ENCODE measurements at regions not wholly inside any gene's neighbourhood (a gene's known extent, or its start where the extent isn't known, plus 50 kb on each side); places are given as distances from the start of the nearest gene placed in this dataset.

- TF ChIP-seq TSHZ2 (CRISPR knock-in tag; IDR thresholded peaks at IDR 0.05) (no peak; the same call in 1 of the 2 replicates), ZFP30 (CRISPR knock-in tag; IDR thresholded peaks at IDR 0.05) (no peak), OSR1 (CRISPR knock-in tag; IDR thresholded peaks at IDR 0.05) (no peak), ZC3H10 (CRISPR knock-in tag; IDR thresholded peaks at IDR 0.05) (no peak), ZNF8 (CRISPR knock-in tag; IDR thresholded peaks at IDR 0.05) (no peak), CSRNP3 (CRISPR knock-in tag; IDR thresholded peaks at IDR 0.05) (peak; percentile 74; the same call in 1 of the 2 replicates), SNAI2 (CRISPR knock-in tag; IDR thresholded peaks at IDR 0.05) (peak; percentile 80; the same call in 1 of the 2 replicates), ESRRG (CRISPR knock-in tag; IDR thresholded peaks at IDR 0.05) (0 out of 2 replicates have a peak, but pooled peaks have one; percentile 29), ZFP3 (CRISPR knock-in tag; IDR thresholded peaks at IDR 0.05) (peak; percentile 71)
Measured at GRCh38 chr6:163872335-163872734, 457.8 kb downstream of the QKI start (continued).

DNA sequence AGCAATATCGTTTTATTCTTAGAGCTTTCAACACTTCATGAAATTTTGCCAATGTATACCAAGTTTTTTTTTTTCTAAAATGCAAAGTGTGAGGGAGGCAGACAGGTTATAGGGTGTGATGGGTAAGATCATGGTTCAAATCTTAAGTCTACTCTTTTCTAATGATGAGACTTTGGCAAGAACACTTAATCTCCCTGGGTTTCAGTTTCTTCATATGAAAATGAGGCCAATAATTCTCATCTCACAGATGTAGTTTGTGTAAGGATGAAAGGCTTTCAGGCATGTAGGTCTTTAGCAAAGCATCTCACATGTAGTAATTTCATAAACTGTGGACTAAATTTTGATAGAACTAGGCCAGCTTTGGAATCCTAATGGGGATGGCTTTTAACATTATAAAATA lies 457.1 kb downstream of the QKI start:
- no peak for TF ChIP-seq RARB (CRISPR knock-in tag; IDR thresholded peaks at IDR 0.05)
- no peak for TF ChIP-seq ZFP3 (CRISPR knock-in tag; IDR thresholded peaks at IDR 0.05)
- TF ChIP-seq ZNF8 (CRISPR knock-in tag; IDR thresholded peaks at IDR 0.05) = no peak
- no peak for TF ChIP-seq SNAI2 (CRISPR knock-in tag; IDR thresholded peaks at IDR 0.05)
- no peak for TF ChIP-seq ZNF70 (CRISPR knock-in tag; IDR thresholded peaks at IDR 0.05)
- TF ChIP-seq PPARA (CRISPR knock-in tag; IDR thresholded peaks at IDR 0.05; ENCODE audit: borderline replicate concordance) = no peak
- no peak for TF ChIP-seq ESRRG (CRISPR knock-in tag; IDR thresholded peaks at IDR 0.05)
- no peak for TF ChIP-seq ZNF565 (CRISPR knock-in tag; conservative IDR thresholded peaks at IDR 0.05; ENCODE audit: low read depth)
- TF ChIP-seq PATZ1 (CRISPR knock-in tag; IDR thresholded peaks at IDR 0.05; ENCODE audit: borderline replicate concordance) = no peak
- TF ChIP-seq ZC3H10 (CRISPR knock-in tag; IDR thresholded peaks at IDR 0.05) = no peak
- no peak for TF ChIP-seq OSR1 (CRISPR knock-in tag; IDR thresholded peaks at IDR 0.05)
- no peak for TF ChIP-seq ARNTL (CRISPR knock-in tag; IDR thresholded peaks at IDR 0.05; ENCODE audit: borderline replicate concordance, low read depth)
- no peak for TF ChIP-seq TSHZ2 (CRISPR knock-in tag; IDR thresholded peaks at IDR 0.05)
- no peak for TF ChIP-seq CSRNP3 (CRISPR knock-in tag; IDR thresholded peaks at IDR 0.05)
- no peak for ATAC-seq

GRCh38 chr6:163867518-163868292 lies 453.2 kb downstream of the QKI start:
- ATAC-seq = no peak
- TF ChIP-seq TSHZ2 (CRISPR knock-in tag; IDR thresholded peaks at IDR 0.05) = no peak
- TF ChIP-seq POU6F1 (CRISPR knock-in tag; IDR thresholded peaks at IDR 0.05; ENCODE audit: borderline replicate concordance, low read depth) = no peak
- TF ChIP-seq, protein P1, sequence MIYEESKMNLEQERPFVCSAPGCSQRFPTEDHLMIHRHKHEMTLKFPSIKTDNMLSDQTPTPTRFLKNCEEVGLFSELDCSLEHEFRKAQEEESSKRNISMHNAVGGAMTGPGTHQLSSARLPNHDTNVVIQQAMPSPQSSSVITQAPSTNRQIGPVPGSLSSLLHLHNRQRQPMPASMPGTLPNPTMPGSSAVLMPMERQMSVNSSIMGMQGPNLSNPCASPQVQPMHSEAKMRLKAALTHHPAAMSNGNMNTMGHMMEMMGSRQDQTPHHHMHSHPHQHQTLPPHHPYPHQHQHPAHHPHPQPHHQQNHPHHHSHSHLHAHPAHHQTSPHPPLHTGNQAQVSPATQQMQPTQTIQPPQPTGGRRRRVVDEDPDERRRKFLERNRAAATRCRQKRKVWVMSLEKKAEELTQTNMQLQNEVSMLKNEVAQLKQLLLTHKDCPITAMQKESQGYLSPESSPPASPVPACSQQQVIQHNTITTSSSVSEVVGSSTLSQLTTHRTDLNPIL (CRISPR knock-in tag; IDR thresholded peaks at IDR 0.05; ENCODE audit: low read depth) = no peak
- TF ChIP-seq ZFP30 (CRISPR knock-in tag; IDR thresholded peaks at IDR 0.05) = no peak
- TF ChIP-seq ZC3H10 (CRISPR knock-in tag; IDR thresholded peaks at IDR 0.05) = no peak
- TF ChIP-seq ESRRG (CRISPR knock-in tag; IDR thresholded peaks at IDR 0.05) = no peak
- no peak for TF ChIP-seq GLIS3 (CRISPR knock-in tag; IDR thresholded peaks at IDR 0.05)
- TF ChIP-seq CSDC2 (CRISPR knock-in tag; IDR thresholded peaks at IDR 0.05) = no peak

All from SK-N-SH treated with all-trans-retinoic acid at 6 μM for 48 hours (cell line).